Panc1 (cell line): ENCODE measurements at regions not wholly inside any gene's neighbourhood (a gene's known extent, or its start where the extent isn't known, plus 50 kb on each side); places are given as distances from the start of the nearest gene placed in this dataset.

ENCODE experiments used
- ATAC-seq: fragments of 200-7000 bp; cut with Tn5 transposase; 2 replicates; pipeline ENCODE4 v1.9.1; 2020; ENCODE audit warnings: mild to moderate bottlenecking, moderate library complexity
- BruUV-seq: library from RNA; stranded (reverse); fragments of 400-500 nt; replicated peaks from 2 replicates; lab custom pipeline; 2021; lab: Mats Ljungman, UMichigan
- CTCF ChIA-PET: fragments of 300-600 bp; sonication (Branson Sonifier 250); formaldehyde crosslinking; loops from one replicate; lab custom pipeline; 2022; ENCODE audit warnings: antibody characterized with exemption; lab: Charles Lee
- POLR2A ChIA-PET: fragments of 300-600 bp; sonication (Branson Sonifier 250); formaldehyde crosslinking; loops from one replicate; lab custom pipeline; 2022; ENCODE audit warnings: antibody characterized with exemption; lab: Charles Lee
- DNase-seq: peaks from one replicate; pipeline ENCODE4 v3.0.0-alpha.2; 2010; ENCODE audit warnings: low read depth, low spot score
- H3K27ac ChIP-seq: 2 replicates; pipeline ENCODE4 v1.5.1; 2011; ENCODE audit warnings: mild to moderate bottlenecking, low read length, inconsistent platforms
- H3K27me3 ChIP-seq: fragments of 200-500 bp; sonication (Bioruptor generic); 2 replicates; pipeline ENCODE4 v1.6.0; 2014; ENCODE audit warnings: low read length, inconsistent platforms; ENCODE audit not compliant: control insufficient read depth, insufficient read depth
- H3K36me3 ChIP-seq: fragments of 200-500 bp; sonication (Bioruptor generic); 2 replicates; pipeline ENCODE4 v1.5.1; 2014; ENCODE audit warnings: inconsistent platforms, mild to moderate bottlenecking, low read length, moderate library complexity; ENCODE audit not compliant: control insufficient read depth, insufficient read depth
- H3K4me1 ChIP-seq: 2 replicates; pipeline ENCODE4 v1.5.1; 2011; ENCODE audit warnings: inconsistent platforms, mild to moderate bottlenecking, low read length, moderate library complexity; ENCODE audit not compliant: control insufficient read depth, insufficient read depth
- H3K4me3 ChIP-seq, 2 experiments: 2 replicates each; pipeline ENCODE4 v1.5.1; 2011 to 2012; ENCODE audit warnings: low read depth in 2 of 2, low read length in 2 of 2, mild to moderate bottlenecking in 2 of 2, inconsistent platforms in 1 of 2, moderate library complexity in 1 of 2
- H3K9me3 ChIP-seq: fragments of 200-500 bp; sonication (Bioruptor generic); 2 replicates; pipeline ENCODE4 v1.5.1; 2014; ENCODE audit warnings: low read depth, mild to moderate bottlenecking, inconsistent platforms, low read length, moderate library complexity; ENCODE audit not compliant: control insufficient read depth, insufficient read depth
- CTCF ChIP-seq: fragments of 450-650 bp; IDR thresholded peaks from 2 replicates; pipeline ENCODE4 v1.5.1; 2017; ENCODE audit warnings: mild to moderate bottlenecking
- POLR2AphosphoS5 ChIP-seq: IDR thresholded peaks from 2 replicates; pipeline ENCODE4 v1.6.1; 2012; ENCODE audit warnings: mild to moderate bottlenecking, low read depth, low read length, moderate library complexity
- REST ChIP-seq, 2 experiments: IDR thresholded peaks; 2 replicates each; pipeline ENCODE4 v1.6.1; 2011 to 2012; ENCODE audit warnings: low read depth in 2 of 2, control low read depth in 1 of 2, low read length in 1 of 2, mild to moderate bottlenecking in 1 of 2, moderate library complexity in 1 of 2; ENCODE audit not compliant: insufficient read depth in 1 of 2
- SIN3A ChIP-seq: IDR thresholded peaks from 2 replicates; pipeline ENCODE4 v1.6.1; 2012; ENCODE audit warnings: low read depth, mild to moderate bottlenecking, low read length, moderate library complexity, borderline replicate concordance; ENCODE audit not compliant: insufficient read depth
- TCF7L2 ChIP-seq: IDR thresholded peaks from 2 replicates; pipeline ENCODE4 v1.6.1; 2011; ENCODE audit warnings: mild to moderate bottlenecking, low read depth, low read length, inconsistent platforms
- in situ Hi-C: cut with HindIII; loops from 2 replicates; pipeline ENCODE4 v1.10.0; 2016; ENCODE audit warnings: low sequenced_read_pairs, low pct_unique_long_range_greater_than_20kb
- intact Hi-C: fragments of 100-400 bp; cut with micrococcal nuclease; formaldehyde crosslinking; loops from one replicate; pipeline ENCODE4 v1.10.0; 2022; ENCODE audit not compliant: unreplicated experiment

DNA sequence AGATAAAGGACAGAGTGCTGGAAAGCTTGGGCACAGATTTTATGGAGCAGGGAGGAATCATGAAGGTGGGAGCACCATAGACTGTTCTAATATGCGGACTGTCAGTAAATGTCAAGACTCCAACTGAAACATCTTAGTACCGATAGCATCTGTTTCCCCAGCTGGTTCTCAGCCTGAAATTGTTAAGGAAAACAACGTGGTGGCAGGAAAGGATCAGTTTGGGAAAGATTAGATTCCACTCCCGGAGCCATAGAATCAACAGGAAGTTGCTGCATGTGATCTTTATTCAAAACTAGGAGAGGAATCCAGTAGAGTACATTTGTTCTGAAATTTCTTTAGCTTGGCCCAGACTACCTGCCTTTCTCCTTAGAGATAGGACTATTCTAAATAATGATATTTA lies 559.1 kb downstream of the CSNK1G3 start:
- TF ChIP-seq POLR2AphosphoS5 (no peak), CTCF (no peak), SIN3A (no peak), REST (IDR thresholded peaks at IDR 0.05; ENCODE audit: insufficient read depth in 1 of 2, low read depth in 2 of 2, low read length in 1 of 2) (no peak), TCF7L2 (no peak)
- no peaks in the 10 kb centered on the region for H3K36me3 ChIP-seq
- POLR2A ChIA-PET = no interaction called here
- no peaks in the 10 kb centered on the region for H3K9me3 ChIP-seq
- intact Hi-C loops (no loop called here), in situ Hi-C loops (no loop called here)
- no peak overlapping the region for H3K4me3 ChIP-seq
- no peak overlapping the region for H3K27ac ChIP-seq
- no TSS peak for BruUV-seq
- H3K27me3 ChIP-seq = no peaks in the 10 kb centered on the region
- no peaks in the 10 kb centered on the region for H3K4me1 ChIP-seq
- CTCF ChIA-PET = no interaction called here
- DNase-seq (no peak), ATAC-seq (no peak)

DNA sequence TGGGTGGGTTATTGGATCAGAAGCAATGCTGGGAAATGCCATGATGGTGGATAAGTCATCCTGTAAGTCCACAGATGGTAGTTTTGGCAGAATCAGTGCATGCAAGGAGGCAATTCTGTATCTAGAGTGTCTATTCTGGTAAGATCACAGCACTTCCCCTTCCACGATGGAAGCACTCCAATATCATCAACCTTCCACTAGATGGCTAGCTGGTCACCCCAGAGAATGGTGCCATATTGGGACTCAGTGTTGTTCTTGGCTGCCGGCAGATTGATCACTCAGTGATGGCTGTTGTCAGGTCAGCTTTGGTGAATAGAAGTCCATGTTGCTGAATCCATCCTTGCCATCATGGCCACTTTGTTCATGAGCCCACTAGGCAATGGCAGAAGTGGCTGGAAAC lies 553.5 kb downstream of the CSNK1G3 start:
- intact Hi-C loops = no loop called here
- Histone ChIP-seq H3K36me3 (no peaks in the 10 kb centered on the region), H3K4me3 (no peak overlapping the region), H3K27ac (no peak overlapping the region), H3K27me3 (no peaks in the 10 kb centered on the region), H3K9me3 (no peaks in the 10 kb centered on the region), H3K4me1 (no peaks in the 10 kb centered on the region)
- ATAC-seq (no peak), DNase-seq (no peak)
- POLR2A ChIA-PET = no interaction called here
- in situ Hi-C loops = no loop called here
- CTCF ChIA-PET = no interaction called here
- TF ChIP-seq POLR2AphosphoS5 = no peak
- no peak for TF ChIP-seq SIN3A
- TF ChIP-seq REST (IDR thresholded peaks at IDR 0.05; ENCODE audit: insufficient read depth in 1 of 2, low read depth in 2 of 2, low read length in 1 of 2) = no peak
- TF ChIP-seq TCF7L2 = no peak
- TF ChIP-seq CTCF = no peak
- no TSS peak for BruUV-seq
